NB4 (cell line): ENCODE measurements at regions not wholly inside any gene's neighbourhood (a gene's known extent, or its start where the extent isn't known, plus 50 kb on each side); places are given as distances from the start of the nearest gene placed in this dataset.

ENCODE experiments used
- MAX ChIP-seq: IDR thresholded peaks from 2 replicates; pipeline ENCODE4 v1.6.1; 2011; ENCODE audit warnings: low read depth, low read length
- TF ChIP-seq, protein P1 (sequence below): IDR thresholded peaks from one replicate; pipeline ENCODE4 v1.5.1; 2012; ENCODE audit warnings: low read depth, low read length

DNA sequence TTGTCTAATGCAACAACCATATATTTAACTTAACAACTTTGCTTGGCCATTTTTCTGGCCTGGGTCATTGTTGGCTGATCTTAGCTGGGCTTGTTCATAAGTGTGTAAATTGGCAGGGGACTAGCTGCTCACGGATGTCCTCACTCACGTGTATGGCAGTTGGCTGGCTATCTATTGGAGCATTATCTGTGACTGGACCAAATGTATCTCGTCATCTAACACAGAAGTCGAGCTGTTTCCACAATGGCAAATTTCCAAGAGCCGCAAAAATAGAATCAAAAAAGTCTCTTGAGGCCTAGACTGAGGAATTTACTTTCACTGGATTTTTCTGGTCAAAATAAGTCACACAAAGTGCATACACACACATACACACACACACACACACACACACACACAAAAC is 893.3 kb downstream of the FAM181B start:
- TF ChIP-seq, protein P1, sequence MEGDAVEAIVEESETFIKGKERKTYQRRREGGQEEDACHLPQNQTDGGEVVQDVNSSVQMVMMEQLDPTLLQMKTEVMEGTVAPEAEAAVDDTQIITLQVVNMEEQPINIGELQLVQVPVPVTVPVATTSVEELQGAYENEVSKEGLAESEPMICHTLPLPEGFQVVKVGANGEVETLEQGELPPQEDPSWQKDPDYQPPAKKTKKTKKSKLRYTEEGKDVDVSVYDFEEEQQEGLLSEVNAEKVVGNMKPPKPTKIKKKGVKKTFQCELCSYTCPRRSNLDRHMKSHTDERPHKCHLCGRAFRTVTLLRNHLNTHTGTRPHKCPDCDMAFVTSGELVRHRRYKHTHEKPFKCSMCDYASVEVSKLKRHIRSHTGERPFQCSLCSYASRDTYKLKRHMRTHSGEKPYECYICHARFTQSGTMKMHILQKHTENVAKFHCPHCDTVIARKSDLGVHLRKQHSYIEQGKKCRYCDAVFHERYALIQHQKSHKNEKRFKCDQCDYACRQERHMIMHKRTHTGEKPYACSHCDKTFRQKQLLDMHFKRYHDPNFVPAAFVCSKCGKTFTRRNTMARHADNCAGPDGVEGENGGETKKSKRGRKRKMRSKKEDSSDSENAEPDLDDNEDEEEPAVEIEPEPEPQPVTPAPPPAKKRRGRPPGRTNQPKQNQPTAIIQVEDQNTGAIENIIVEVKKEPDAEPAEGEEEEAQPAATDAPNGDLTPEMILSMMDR, result no peak
- TF ChIP-seq MAX, result no peak
